H1 (cell line): ENCODE measurements at regions not wholly inside any gene's neighbourhood (a gene's known extent, or its start where the extent isn't known, plus 50 kb on each side); places are given as distances from the start of the nearest gene placed in this dataset.

Source experiments
- CTCF ChIA-PET: fragments of 300-600 bp; sonication (Branson Sonifier 250); formaldehyde crosslinking; loops from one replicate; lab custom pipeline; 2021; ENCODE audit not compliant: partially characterized antibody; lab: Charles Lee
- POLR2A ChIA-PET: fragments of 300-600 bp; sonication (Branson Sonifier 250); formaldehyde crosslinking; loops from one replicate; lab custom pipeline; 2021; ENCODE audit warnings: inconsistent platforms; ENCODE audit not compliant: partially characterized antibody; lab: Charles Lee
- DNase-seq, 2 experiments: peaks; one replicate each; pipeline versions ENCODE4 v3.0.0 to v3.0.0-alpha.2; 2010 to 2022; ENCODE audit warnings: low spot score in 2 of 2, low read depth in 1 of 2, mixed read lengths in 1 of 2
- FAIRE-seq: peaks from 2 replicates; lab custom pipeline; 2011; peaks lifted over from hg19 to GRCh38; lab: Jason Lieb, UNC
- H2AFZ ChIP-seq: 2 replicates; pipeline ENCODE4 v1.8.1; 2012; ENCODE audit warnings: low read length, inconsistent platforms
- H2AK5ac ChIP-seq: 2 replicates; pipeline ENCODE4 v1.6.1; 2013; ENCODE audit warnings: low read depth, low read length
- H2BK120ac ChIP-seq: replicated peaks from 2 replicates; pipeline ENCODE3; 2013; ENCODE audit warnings: low read depth, low read length, inconsistent platforms
- H2BK12ac ChIP-seq: 2 replicates; pipeline ENCODE4 v1.6.1; 2013; ENCODE audit warnings: low read depth, low read length
- H2BK15ac ChIP-seq: 2 replicates; pipeline ENCODE4 v1.6.1; 2013; ENCODE audit warnings: low read length
- H2BK20ac ChIP-seq: 2 replicates; pipeline ENCODE4 v1.6.1; 2013; ENCODE audit warnings: low read length
- H2BK5ac ChIP-seq: 2 replicates; pipeline ENCODE4 v1.6.1; 2013; ENCODE audit warnings: low read depth, low read length
- H3K14ac ChIP-seq: 2 replicates; pipeline ENCODE4 v1.6.1; 2013; ENCODE audit warnings: inconsistent platforms; ENCODE audit not compliant: insufficient read length
- H3K18ac ChIP-seq: 2 replicates; pipeline ENCODE4 v1.6.1; 2013; ENCODE audit warnings: low read length; ENCODE audit errors: extremely low read depth
- H3K23ac ChIP-seq: 2 replicates; pipeline ENCODE4 v1.6.1; 2013; ENCODE audit warnings: inconsistent platforms; ENCODE audit not compliant: insufficient read length
- H3K23me2 ChIP-seq: 2 replicates; pipeline ENCODE4 v1.6.1; 2013; ENCODE audit warnings: low read depth, low read length
- H3K27ac ChIP-seq: 2 replicates; pipeline ENCODE4 v1.6.1; 2011; ENCODE audit warnings: low read depth, low read length, inconsistent platforms
- H3K27me3 ChIP-seq, 4 experiments: replicated peaks in 1 of 4; 1 replicate in 1 of 4; 2 replicates in 3 of 4; pipeline versions ENCODE4 v1.6.1 to v1.8.1; 2011 to 2013; ENCODE audit warnings: low read length in 3 of 4, mild to moderate bottlenecking in 3 of 4, inconsistent platforms in 2 of 4, mixed read lengths in 2 of 4, moderate library complexity in 1 of 4; ENCODE audit not compliant: control insufficient read depth in 3 of 4, insufficient read depth in 3 of 4; ENCODE audit errors: extremely low read depth in 1 of 4
- H3K36me3 ChIP-seq, 4 experiments: 2 replicates each; pipeline versions ENCODE4 v1.6.1 to v1.8.1; 2011 to 2013; ENCODE audit warnings: mild to moderate bottlenecking in 4 of 4, low read length in 3 of 4, moderate library complexity in 2 of 4, control low read depth in 1 of 4, inconsistent platforms in 1 of 4; ENCODE audit not compliant: insufficient read depth in 4 of 4, control insufficient read depth in 2 of 4
- H3K4ac ChIP-seq: replicated peaks from 2 replicates; pipeline ENCODE3; 2013; ENCODE audit warnings: low read length, low read depth, mixed read lengths, inconsistent platforms; ENCODE audit not compliant: insufficient read length
- H3K4me1 ChIP-seq, 4 experiments: replicated peaks in 1 of 4; 1 replicate in 1 of 4; 2 replicates in 3 of 4; pipeline versions ENCODE4 v1.6.1 to v1.8.1; 2011 to 2013; ENCODE audit warnings: low read length in 3 of 4, inconsistent platforms in 2 of 4, mixed read lengths in 1 of 4; ENCODE audit not compliant: insufficient read depth in 4 of 4, control insufficient read depth in 3 of 4
- H3K4me2 ChIP-seq, 2 experiments: 2 replicates each; pipeline versions ENCODE4 v1.6.1 to v1.8.1; 2011 to 2013; ENCODE audit warnings: low read depth in 2 of 2, low read length in 2 of 2, control low read depth in 1 of 2, inconsistent platforms in 1 of 2, mild to moderate bottlenecking in 1 of 2; ENCODE audit not compliant: insufficient read depth in 1 of 2
- H3K4me3 ChIP-seq, 4 experiments: fragments of 200-600, 300-600 bp in 1 of 4; sonication (generic), shearing (Covaris generic), sonication (Bioruptor Twin) in 1 of 4; 2 replicates each; pipeline versions ENCODE4 v1.5.1 to v1.8.1; 2011 to 2016; ENCODE audit warnings: low read length in 4 of 4, low read depth in 3 of 4, control low read depth in 2 of 4, inconsistent platforms in 2 of 4, mild to moderate bottlenecking in 2 of 4, mixed read lengths in 1 of 4, moderate library complexity in 1 of 4; ENCODE audit not compliant: insufficient read depth in 2 of 4; ENCODE audit errors: extremely low read depth in 1 of 4
- H3K56ac ChIP-seq: replicated peaks from 2 replicates; pipeline ENCODE3; 2013; ENCODE audit warnings: low read depth, mild to moderate bottlenecking, mixed read lengths, low read length, inconsistent platforms; ENCODE audit not compliant: insufficient read length
- H3K79me1 ChIP-seq: 2 replicates; pipeline ENCODE4 v1.6.1; 2013; ENCODE audit warnings: low read depth, low read length, control low read depth
- H3K79me2 ChIP-seq, 2 experiments: 2 replicates each; pipeline versions ENCODE4 v1.6.1 to v1.8.1; 2012 to 2013; ENCODE audit warnings: low read length in 2 of 2, mild to moderate bottlenecking in 2 of 2, inconsistent platforms in 1 of 2; ENCODE audit not compliant: insufficient read depth in 2 of 2, control insufficient read depth in 1 of 2
- H3K9ac ChIP-seq, 4 experiments: replicated peaks in 1 of 4; 1 replicate in 1 of 4; 2 replicates in 3 of 4; pipeline versions ENCODE4 v1.6.1 to v1.8.1; 2011 to 2013; ENCODE audit warnings: low read depth in 3 of 4, low read length in 3 of 4, control low read depth in 2 of 4, mild to moderate bottlenecking in 2 of 4, moderate library complexity in 2 of 4, inconsistent platforms in 1 of 4; ENCODE audit errors: extremely low read depth in 1 of 4
- H3K9me3 ChIP-seq, 2 experiments: 2 replicates each; pipeline versions ENCODE4 v1.6.1 to v1.8.1; 2012 to 2013; ENCODE audit warnings: mild to moderate bottlenecking in 2 of 2, moderate library complexity in 2 of 2, control low read depth in 1 of 2, inconsistent platforms in 1 of 2, low read depth in 1 of 2, low read length in 1 of 2, mixed read lengths in 1 of 2; ENCODE audit not compliant: insufficient read depth in 2 of 2
- H4K20me1 ChIP-seq, 2 experiments: replicated peaks in 1 of 2; 2 replicates each; pipeline versions ENCODE3 to v1.8.1; 2011 to 2013; ENCODE audit warnings: inconsistent platforms in 2 of 2, low read length in 2 of 2, mild to moderate bottlenecking in 1 of 2; ENCODE audit not compliant: insufficient read depth in 2 of 2, control insufficient read depth in 1 of 2
- H4K5ac ChIP-seq: 2 replicates; pipeline ENCODE4 v1.6.1; 2013; ENCODE audit warnings: low read length, low read depth, mixed read lengths, inconsistent platforms; ENCODE audit not compliant: insufficient read length
- H4K8ac ChIP-seq: 2 replicates; pipeline ENCODE4 v1.8.0; 2013; ENCODE audit warnings: mild to moderate bottlenecking, moderate library complexity, low read length, inconsistent platforms; ENCODE audit not compliant: insufficient read depth; ENCODE audit errors: extremely low read depth
- H4K91ac ChIP-seq: replicated peaks from 2 replicates; pipeline ENCODE3; 2013; ENCODE audit warnings: low read length, mixed read lengths, inconsistent platforms; ENCODE audit not compliant: insufficient read length
- SUZ12 ChIP-seq: fragments of 200-600 bp; sonication (generic); IDR thresholded peaks from 2 replicates; pipeline ENCODE4 v1.6.1; 2012; ENCODE audit warnings: mild to moderate bottlenecking, inconsistent platforms, low read length, moderate library complexity, mixed read lengths
- WGBS, 2 experiments: shearing (Covaris generic) in 1 of 2; methylation state at CpG; one replicate each; pipeline versions ENCODE4 v1.1.6 to v1.1.7; 2013 to 2015; ENCODE audit warnings: low lambda C conversion rate in 2 of 2, mixed read lengths in 2 of 2, inconsistent platforms in 1 of 2, low coverage in 1 of 2, missing lambda C conversion rate in 1 of 2; ENCODE audit not compliant: insufficient replicate concordance in 2 of 2, insufficient coverage in 1 of 2, insufficient read length in 1 of 2; ENCODE audit errors: extremely low coverage in 1 of 2, missing lambda C conversion rate in 1 of 2; 5-methylcytosine and 5-hydroxymethylcytosine counted together

DNA sequence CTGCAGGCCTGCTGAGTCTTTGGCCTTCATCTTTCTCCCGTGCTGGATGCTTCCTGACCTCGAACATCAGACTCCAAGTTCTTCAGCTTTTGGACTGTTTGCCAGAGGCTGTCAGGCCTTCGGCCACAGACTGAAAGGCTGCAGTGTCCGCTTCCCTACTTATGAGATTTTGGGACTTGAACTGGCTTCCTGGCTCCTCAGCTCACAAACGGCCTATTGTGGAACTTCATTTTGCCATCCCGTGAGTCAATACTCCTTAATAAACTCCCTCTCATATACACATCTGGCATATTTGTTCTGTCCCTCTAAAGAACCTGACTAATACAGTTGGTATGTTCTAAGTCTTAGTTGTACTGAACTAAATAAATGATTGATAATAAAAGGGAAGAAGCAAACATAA lies 702.8 kb upstream of the LINC00305 start:
- Histone ChIP-seq H3K27me3 (no peaks in the 10 kb centered on the region), H3K18ac (no peak overlapping the region), H3K9ac (no peak overlapping the region), H3K56ac (no peak overlapping the region), H2AK5ac (no peak overlapping the region), H2BK12ac (no peak overlapping the region), H4K8ac (no peak overlapping the region), H3K14ac (no peak overlapping the region), H4K91ac (no peak overlapping the region), H3K36me3 (no peaks in the 10 kb centered on the region), H3K27ac (no peak overlapping the region), H3K79me2 (no peaks in the 10 kb centered on the region), H4K5ac (no peak overlapping the region), H3K79me1 (no peaks in the 10 kb centered on the region), H2BK20ac (no peak overlapping the region), H3K4ac (no peak overlapping the region), H3K23ac (no peak overlapping the region), H2BK120ac (no peak overlapping the region), H3K4me3 (no peak overlapping the region), H3K9me3 (no peaks in the 10 kb centered on the region), H2BK5ac (no peak overlapping the region), H3K4me1 (no peaks in the 10 kb centered on the region), H3K4me2 (no peak overlapping the region), H2AFZ (no peak overlapping the region), H4K20me1 (no peaks in the 10 kb centered on the region), H3K23me2 (no peaks in the 10 kb centered on the region), H2BK15ac (no peak overlapping the region)
- ChIA-PET CTCF (no interaction called here), POLR2A (no interaction called here)
- DNase-seq: no peak
- FAIRE-seq: no peak
- WGBS, 2 experiments: 91% methylated on average over 6 of the region's 6 CpGs; no CpG with 5 or more reads in 1 of the 2 experiments
- no peak for TF ChIP-seq SUZ12
